Body of pancreas (tissue), 4 donors: ENCODE measurements at regions not wholly inside any gene's neighbourhood (a gene's known extent, or its start where the extent isn't known, plus 50 kb on each side); places are given as distances from the start of the nearest gene placed in this dataset.

ENCODE experiments used
- POLR2A ChIP-seq, 3 donors: fragments of 450-650 bp; IDR thresholded peaks; one replicate each; pipeline ENCODE4 v1.6.1; 2016; ENCODE audit warnings: antibody characterized with exemption in 3 of 3, mild to moderate bottlenecking in 2 of 3
- TF ChIP-seq, protein P1 (sequence below), 7 experiments: fragments of 450-650 bp in 4 of 7; fragments of 200-600 bp in 3 of 7; sonication (generic) in 3 of 7; IDR thresholded peaks; one replicate each; pipeline ENCODE4 v1.5.1; 2016 to 2019; ENCODE audit warnings: antibody characterized with exemption in 7 of 7

DNA sequence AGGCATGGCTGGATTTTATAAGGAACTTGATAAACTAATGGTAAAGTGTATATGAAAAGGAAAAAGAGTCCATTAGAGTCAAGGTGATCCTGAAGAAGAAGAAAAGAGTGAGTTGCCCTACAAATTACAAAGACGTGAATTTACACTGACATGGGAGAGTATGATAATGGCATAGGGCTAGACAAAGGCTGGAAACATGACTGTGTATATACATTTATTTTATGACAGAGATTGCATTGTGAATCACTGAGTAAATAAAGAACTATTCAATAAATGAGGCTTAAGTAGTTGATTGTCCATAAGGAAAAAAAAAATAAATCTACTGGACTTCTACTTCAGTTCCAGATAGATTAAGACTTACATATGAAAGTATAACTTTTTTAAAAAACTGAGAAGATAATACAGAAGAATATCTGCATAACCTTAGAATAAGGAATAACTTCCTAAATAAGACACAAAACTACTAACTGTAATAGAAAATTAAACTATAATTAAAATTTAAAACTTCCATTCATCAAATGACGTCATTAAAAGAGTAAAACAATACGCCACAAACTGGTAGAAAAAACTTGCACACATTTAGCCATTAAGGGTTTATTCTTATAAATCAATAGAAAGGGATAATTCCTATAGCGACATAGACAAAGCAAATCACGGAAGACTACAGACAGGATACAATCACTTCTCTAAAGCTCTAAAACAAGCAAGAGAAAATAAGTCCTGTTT lies 278.5 kb downstream of the NOVA1 start:
- TF ChIP-seq, protein P1, sequence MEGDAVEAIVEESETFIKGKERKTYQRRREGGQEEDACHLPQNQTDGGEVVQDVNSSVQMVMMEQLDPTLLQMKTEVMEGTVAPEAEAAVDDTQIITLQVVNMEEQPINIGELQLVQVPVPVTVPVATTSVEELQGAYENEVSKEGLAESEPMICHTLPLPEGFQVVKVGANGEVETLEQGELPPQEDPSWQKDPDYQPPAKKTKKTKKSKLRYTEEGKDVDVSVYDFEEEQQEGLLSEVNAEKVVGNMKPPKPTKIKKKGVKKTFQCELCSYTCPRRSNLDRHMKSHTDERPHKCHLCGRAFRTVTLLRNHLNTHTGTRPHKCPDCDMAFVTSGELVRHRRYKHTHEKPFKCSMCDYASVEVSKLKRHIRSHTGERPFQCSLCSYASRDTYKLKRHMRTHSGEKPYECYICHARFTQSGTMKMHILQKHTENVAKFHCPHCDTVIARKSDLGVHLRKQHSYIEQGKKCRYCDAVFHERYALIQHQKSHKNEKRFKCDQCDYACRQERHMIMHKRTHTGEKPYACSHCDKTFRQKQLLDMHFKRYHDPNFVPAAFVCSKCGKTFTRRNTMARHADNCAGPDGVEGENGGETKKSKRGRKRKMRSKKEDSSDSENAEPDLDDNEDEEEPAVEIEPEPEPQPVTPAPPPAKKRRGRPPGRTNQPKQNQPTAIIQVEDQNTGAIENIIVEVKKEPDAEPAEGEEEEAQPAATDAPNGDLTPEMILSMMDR (IDR thresholded peaks at IDR 0.05) = no peak
- no peak for TF ChIP-seq POLR2A (IDR thresholded peaks at IDR 0.05)
